ENCODE measurements at regions not wholly inside any gene's neighbourhood (a gene's known extent, or its start where the extent isn't known, plus 50 kb on each side); places are given as distances from the start of the nearest gene placed in this dataset.

GRCh38 chr4:145339075-145339725, 142.5 kb upstream of the SMAD1 start:
- Histone ChIP-seq H3K4me2 (ENCODE audit: low read depth, low read length, poor library complexity, severe bottlenecking) (no peak overlapping the region), H3K4me3 (ENCODE audit: low read length, poor library complexity, severe bottlenecking) (no peak overlapping the region), H3K9me2 (replicated peaks; ENCODE audit: low read depth, low read length) (no peaks in the 10 kb centered on the region), H3F3A (ENCODE audit: low read depth) (no peaks in the 10 kb centered on the region), H3K36me3 (ENCODE audit: insufficient read depth, low read length) (no peaks in the 10 kb centered on the region), H3K9me3 (ENCODE audit: insufficient read depth, low read depth, low read length) (no peaks in the 10 kb centered on the region), H3K9ac (ENCODE audit: low read depth, low read length, poor library complexity, severe bottlenecking) (no peak overlapping the region), H3K27me3 (ENCODE audit: insufficient read depth, low read length, poor library complexity, severe bottlenecking) (no peaks in the 10 kb centered on the region), H2AFZ (ENCODE audit: low read length) (no peak overlapping the region), H4K20me1 (ENCODE audit: insufficient read depth, low read length, poor library complexity, severe bottlenecking) (no peaks in the 10 kb centered on the region), H3K4me1 (ENCODE audit: insufficient read depth, low read length, poor library complexity, severe bottlenecking) (peaks cover 37% of the 10 kb centered on the region), H3K79me2 (ENCODE audit: insufficient read depth, low read length) (no peaks in the 10 kb centered on the region)
- TF ChIP-seq EZH2phosphoT487 (IDR thresholded peaks at IDR 0.05; ENCODE audit: borderline replicate concordance) = no peak
- TF ChIP-seq CTCF (conservative IDR thresholded peaks at IDR 0.05; ENCODE audit: low read length) = no peak

- H2AFZ ChIP-seq (ENCODE audit: low read length) = no peak overlapping the region
- no peaks in the 10 kb centered on the region for H4K20me1 ChIP-seq (ENCODE audit: insufficient read depth, low read length, poor library complexity, severe bottlenecking)
- no peaks in the 10 kb centered on the region for H3K9me2 ChIP-seq (replicated peaks; ENCODE audit: low read depth, low read length)
- no peak overlapping the region for H3K9ac ChIP-seq (ENCODE audit: low read depth, low read length, poor library complexity, severe bottlenecking)
- H3K79me2 ChIP-seq (ENCODE audit: insufficient read depth, low read length) = no peaks in the 10 kb centered on the region
- no peak overlapping the region for H3K4me2 ChIP-seq (ENCODE audit: low read depth, low read length, poor library complexity, severe bottlenecking)
- TF ChIP-seq CTCF (conservative IDR thresholded peaks at IDR 0.05; ENCODE audit: low read length) (no peak), EZH2phosphoT487 (IDR thresholded peaks at IDR 0.05; ENCODE audit: borderline replicate concordance) (no peak)
- no peak overlapping the region for H3K4me3 ChIP-seq (ENCODE audit: low read length, poor library complexity, severe bottlenecking)
- peaks cover 32% of the 10 kb centered on the region for H3K4me1 ChIP-seq (ENCODE audit: insufficient read depth, low read length, poor library complexity, severe bottlenecking)
- no peaks in the 10 kb centered on the region for H3F3A ChIP-seq (ENCODE audit: low read depth)
- H3K36me3 ChIP-seq (ENCODE audit: insufficient read depth, low read length) = no peaks in the 10 kb centered on the region
- no peaks in the 10 kb centered on the region for H3K9me3 ChIP-seq (ENCODE audit: insufficient read depth, low read depth, low read length)
- H3K27me3 ChIP-seq (ENCODE audit: insufficient read depth, low read length, poor library complexity, severe bottlenecking) = no peaks in the 10 kb centered on the region
Observed at GRCh38 chr4:145338568-145338967, 143.1 kb upstream of the SMAD1 start.

- Histone ChIP-seq H2AFZ (ENCODE audit: low read length) (peak overlapping the region; percentile 7; the same call in 1 of the 2 replicates), H3K36me3 (ENCODE audit: insufficient read depth, low read length) (no peaks in the 10 kb centered on the region), H3K9ac (ENCODE audit: low read depth, low read length, poor library complexity, severe bottlenecking) (no peak overlapping the region), H4K20me1 (ENCODE audit: insufficient read depth, low read length, poor library complexity, severe bottlenecking) (no peaks in the 10 kb centered on the region), H3F3A (ENCODE audit: low read depth) (no peaks in the 10 kb centered on the region), H3K27me3 (ENCODE audit: insufficient read depth, low read length, poor library complexity, severe bottlenecking) (no peaks in the 10 kb centered on the region), H3K4me1 (ENCODE audit: insufficient read depth, low read length, poor library complexity, severe bottlenecking) (peaks cover 23% of the 10 kb centered on the region), H3K9me2 (replicated peaks; ENCODE audit: low read depth, low read length) (no peaks in the 10 kb centered on the region), H3K79me2 (ENCODE audit: insufficient read depth, low read length) (no peaks in the 10 kb centered on the region), H3K4me2 (ENCODE audit: low read depth, low read length, poor library complexity, severe bottlenecking) (no peak overlapping the region), H3K4me3 (ENCODE audit: low read length, poor library complexity, severe bottlenecking) (no peak overlapping the region), H3K9me3 (ENCODE audit: insufficient read depth, low read depth, low read length) (no peaks in the 10 kb centered on the region)
- TF ChIP-seq EZH2phosphoT487 (IDR thresholded peaks at IDR 0.05; ENCODE audit: borderline replicate concordance) (no peak), CTCF (conservative IDR thresholded peaks at IDR 0.05; ENCODE audit: low read length) (no peak)
Observed at GRCh38 chr4:145337391-145337790, 144.3 kb upstream of the SMAD1 start.
